IPS DF 6.9 (cell line): ENCODE measurements at regions not wholly inside any gene's neighbourhood (a gene's known extent, or its start where the extent isn't known, plus 50 kb on each side); places are given as distances from the start of the nearest gene placed in this dataset.
"Not testable (repeated sequence)": the region's sequence is repeated elsewhere in the genome, so short reads cannot be mapped to it uniquely, and the experiment has no call there.

Experiments
- DNase-seq: peaks from one replicate; pipeline ENCODE4 v3.0.0-alpha.2; 2013; ENCODE audit warnings: low read depth, low spot score
- H3K27ac ChIP-seq: one replicate; pipeline ENCODE4 v1.5.1; 2013; ENCODE audit warnings: low read length, control low read depth
- H3K27me3 ChIP-seq: 2 replicates; pipeline ENCODE4 v1.6.1; 2013; ENCODE audit warnings: mild to moderate bottlenecking, low read length; ENCODE audit not compliant: control insufficient read depth, insufficient read depth
- H3K36me3 ChIP-seq: 2 replicates; pipeline ENCODE4 v1.6.1; 2013; ENCODE audit warnings: low read length; ENCODE audit not compliant: control insufficient read depth, insufficient read depth
- H3K4me1 ChIP-seq: 2 replicates; pipeline ENCODE4 v1.6.1; 2013; ENCODE audit warnings: low read length; ENCODE audit not compliant: control insufficient read depth, insufficient read depth
- H3K4me3 ChIP-seq: 2 replicates; pipeline ENCODE4 v1.5.1; 2013; ENCODE audit warnings: mild to moderate bottlenecking, low read length
- H3K9me3 ChIP-seq: 2 replicates; pipeline ENCODE4 v1.6.1; 2013; ENCODE audit warnings: low read length, inconsistent platforms; ENCODE audit not compliant: control insufficient read depth, insufficient read depth
- WGBS: extraction: QIAGEN DNeasy Blood & Tissue Kit; methylation state at CpG from one replicate; pipeline ENCODE4 v1.1.7; 2013; ENCODE audit warnings: mixed read lengths, missing lambda C conversion rate; ENCODE audit not compliant: insufficient read length, insufficient coverage; 5-methylcytosine and 5-hydroxymethylcytosine counted together

DNA sequence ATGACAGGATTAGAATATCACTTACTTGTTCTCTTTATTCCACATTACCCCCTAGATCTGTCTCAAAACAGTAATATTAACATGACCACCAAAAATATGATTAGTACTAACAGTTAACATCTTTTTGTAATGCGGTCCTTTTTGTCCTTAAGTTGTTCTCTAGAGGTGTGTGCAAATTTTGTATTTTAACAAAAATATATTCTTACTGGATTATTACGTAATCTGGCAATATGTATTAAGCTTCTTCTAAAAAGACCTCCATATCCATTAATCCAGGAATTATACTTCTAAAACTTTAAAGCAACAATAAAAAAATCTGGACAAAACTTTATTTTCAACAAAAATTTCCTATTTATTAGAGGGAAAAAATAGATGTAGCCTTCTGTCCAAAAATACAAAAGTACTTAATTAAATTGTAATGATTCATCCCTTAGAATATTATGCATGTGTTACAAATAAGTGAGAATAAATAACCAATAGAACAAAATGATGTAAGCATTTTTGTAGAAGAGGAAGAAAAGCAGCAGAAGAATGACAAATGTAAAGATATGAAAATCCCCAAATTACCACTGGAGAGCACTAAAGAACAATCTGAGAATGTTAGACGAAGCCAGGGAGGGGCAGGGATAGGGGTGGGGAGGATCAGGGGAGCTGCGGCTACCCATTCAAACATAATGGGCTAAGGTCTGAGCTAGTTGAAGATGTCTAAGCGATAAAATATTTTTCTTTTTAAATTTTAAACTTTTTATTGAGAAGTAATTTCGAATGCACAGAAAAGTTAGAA lies 945.6 kb downstream of the MCTP2 start:
- H3K36me3 ChIP-seq, result no peaks in the 10 kb centered on the region
- no peaks in the 10 kb centered on the region for H3K4me1 ChIP-seq
- H3K27ac ChIP-seq, result no peak overlapping the region
- no peaks in the 10 kb centered on the region for H3K27me3 ChIP-seq
- H3K9me3 ChIP-seq, result no peaks in the 10 kb centered on the region
- DNase-seq, result no peak
- no peak overlapping the region for H3K4me3 ChIP-seq
- WGBS, result no CpG with 5 or more reads among the region's 6 CpGs

DNA sequence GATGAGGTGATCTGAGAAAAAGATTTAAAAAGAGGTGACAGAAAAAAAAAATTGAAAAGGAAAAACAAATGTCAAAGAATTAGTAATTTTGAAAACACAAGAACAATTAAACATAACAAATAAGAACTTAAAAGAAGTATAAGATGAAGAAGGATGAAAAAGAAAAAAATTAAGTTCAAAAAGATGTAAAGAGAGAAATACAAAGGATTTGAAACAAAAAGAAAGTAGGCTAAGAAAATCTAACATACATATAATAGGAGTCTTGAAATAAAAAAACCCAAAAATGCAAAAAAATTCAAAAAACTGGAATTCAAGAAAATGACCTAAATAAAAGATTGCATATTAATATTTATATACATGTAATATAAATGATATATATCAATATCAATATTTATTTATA lies 949.2 kb downstream of the MCTP2 start:
- no peak overlapping the region for H3K4me3 ChIP-seq
- H3K36me3 ChIP-seq, result no peaks in the 10 kb centered on the region
- no peaks in the 10 kb centered on the region for H3K27me3 ChIP-seq
- H3K27ac ChIP-seq, result no peak overlapping the region
- H3K4me1 ChIP-seq, result no peaks in the 10 kb centered on the region
- H3K9me3 ChIP-seq, result no peaks in the 10 kb centered on the region
- DNase-seq, result no peak

DNA sequence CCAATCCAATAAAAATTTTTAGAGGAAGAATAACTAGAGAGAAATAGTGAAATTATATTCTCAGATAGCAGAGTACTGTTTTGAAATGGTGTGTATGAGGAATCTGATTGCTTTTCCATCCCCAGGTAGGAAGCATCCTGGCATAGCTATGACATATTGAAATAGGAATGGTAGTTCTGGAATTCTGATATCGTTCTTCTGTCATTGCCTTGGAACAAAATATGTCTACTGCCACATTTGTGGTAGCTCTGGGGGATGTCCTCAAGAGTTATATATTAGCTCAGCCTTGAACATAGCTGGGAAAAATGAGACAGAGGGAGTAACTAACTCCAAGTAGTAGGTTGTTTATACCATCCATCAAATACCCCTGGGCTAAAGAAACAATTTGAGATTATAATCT lies 950.7 kb downstream of the MCTP2 start:
- Histone ChIP-seq H3K4me3 (no peak overlapping the region), H3K27me3 (no peaks in the 10 kb centered on the region), H3K4me1 (no peaks in the 10 kb centered on the region), H3K27ac (no peak overlapping the region), H3K9me3 (no peaks in the 10 kb centered on the region), H3K36me3 (no peaks in the 10 kb centered on the region)
- WGBS, result no CpG with 5 or more reads among the region's 1 CpG
- DNase-seq, result no peak

DNA sequence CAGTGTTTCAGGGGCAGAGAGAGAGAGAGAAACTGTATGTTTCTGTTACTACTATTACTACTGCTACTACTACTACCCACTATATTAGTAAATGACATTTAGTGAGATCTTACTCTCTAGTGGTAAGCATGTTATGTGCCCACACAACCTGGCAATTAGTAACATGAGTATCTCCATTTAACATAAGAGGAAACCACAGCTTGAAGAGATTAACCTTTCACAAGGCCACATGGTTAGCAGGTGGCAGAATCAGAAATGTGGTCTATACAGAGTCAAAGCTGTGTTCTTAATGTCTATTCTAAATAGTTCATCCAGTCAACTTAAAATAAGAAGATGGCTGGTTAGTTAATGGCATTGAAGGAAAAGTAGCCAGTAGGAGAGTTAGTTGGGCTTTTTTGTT lies 961.6 kb downstream of the MCTP2 start:
- Histone ChIP-seq H3K27me3 (no peaks in the 10 kb centered on the region), H3K27ac (no peak overlapping the region), H3K4me1 (no peaks in the 10 kb centered on the region), H3K36me3 (no peaks in the 10 kb centered on the region), H3K9me3 (no peaks in the 10 kb centered on the region), H3K4me3 (no peak overlapping the region)
- DNase-seq, result no peak

DNA sequence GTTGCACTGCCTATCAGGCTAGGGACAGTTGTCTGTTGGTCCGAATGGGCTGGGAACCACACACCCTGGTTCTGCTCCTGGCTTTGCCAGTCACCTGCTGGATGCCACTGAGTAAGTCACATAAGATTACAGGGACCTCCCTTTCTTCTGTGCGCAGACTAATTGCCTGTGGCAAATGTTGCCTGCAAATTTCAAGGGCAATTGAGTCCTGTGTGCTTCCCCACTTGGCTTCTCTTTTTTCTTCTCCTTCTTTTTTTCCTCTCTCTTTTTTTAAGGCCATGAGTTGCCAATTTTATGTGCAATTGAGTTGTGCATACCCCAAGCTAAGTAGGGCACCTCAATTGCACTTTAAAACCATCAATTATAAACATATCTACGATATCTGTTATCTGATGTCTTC lies 963.4 kb downstream of the MCTP2 start:
- no peaks in the 10 kb centered on the region for H3K9me3 ChIP-seq
- no peaks in the 10 kb centered on the region for H3K27me3 ChIP-seq
- no peak overlapping the region for H3K27ac ChIP-seq
- no peak for DNase-seq
- no peak overlapping the region for H3K4me3 ChIP-seq
- no peaks in the 10 kb centered on the region for H3K4me1 ChIP-seq
- no CpG with 5 or more reads among the region's 3 CpGs for WGBS
- no peaks in the 10 kb centered on the region for H3K36me3 ChIP-seq

DNA sequence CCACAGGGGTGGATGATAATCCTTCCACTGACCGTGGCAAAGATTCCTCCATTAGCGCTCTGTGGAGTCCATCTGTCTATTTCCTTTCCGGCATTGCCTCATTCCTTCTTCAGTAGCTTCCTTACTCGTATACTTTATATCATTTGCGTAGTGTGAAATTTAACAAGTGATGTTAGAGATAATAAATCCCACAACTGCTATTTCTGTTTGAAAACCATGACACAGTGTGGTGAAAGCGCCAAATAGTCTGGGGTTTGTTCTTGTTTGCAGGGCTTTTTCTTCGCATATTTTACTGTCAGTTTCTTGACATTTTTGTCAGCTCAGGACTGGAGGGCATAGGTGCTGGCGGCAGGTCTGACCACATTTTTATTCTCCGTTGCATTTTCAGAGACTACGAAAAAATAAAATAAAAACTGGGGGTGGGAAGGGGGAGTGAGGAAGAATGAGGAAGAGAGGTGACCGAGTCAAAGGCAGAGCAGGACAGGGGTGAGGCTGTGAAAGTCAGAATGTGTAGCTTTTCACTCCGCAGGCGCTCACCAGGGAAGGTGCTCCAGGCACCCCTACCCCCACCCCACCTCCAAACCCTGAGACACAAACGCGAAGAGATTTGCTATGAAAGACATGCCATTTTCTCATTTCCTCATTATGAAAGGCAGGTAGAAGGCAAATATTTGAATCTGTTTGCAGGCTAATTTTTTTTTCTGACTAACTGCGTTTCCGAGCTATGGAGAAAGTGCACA lies 965.0 kb downstream of the MCTP2 start:
- no CpG with 5 or more reads among the region's 17 CpGs for WGBS
- Histone ChIP-seq H3K36me3 (no peaks in the 10 kb centered on the region), H3K4me3 (no peak overlapping the region), H3K27me3 (no peaks in the 10 kb centered on the region), H3K27ac (no peak overlapping the region), H3K9me3 (no peaks in the 10 kb centered on the region), H3K4me1 (no peaks in the 10 kb centered on the region)
- DNase-seq, result no peak

DNA sequence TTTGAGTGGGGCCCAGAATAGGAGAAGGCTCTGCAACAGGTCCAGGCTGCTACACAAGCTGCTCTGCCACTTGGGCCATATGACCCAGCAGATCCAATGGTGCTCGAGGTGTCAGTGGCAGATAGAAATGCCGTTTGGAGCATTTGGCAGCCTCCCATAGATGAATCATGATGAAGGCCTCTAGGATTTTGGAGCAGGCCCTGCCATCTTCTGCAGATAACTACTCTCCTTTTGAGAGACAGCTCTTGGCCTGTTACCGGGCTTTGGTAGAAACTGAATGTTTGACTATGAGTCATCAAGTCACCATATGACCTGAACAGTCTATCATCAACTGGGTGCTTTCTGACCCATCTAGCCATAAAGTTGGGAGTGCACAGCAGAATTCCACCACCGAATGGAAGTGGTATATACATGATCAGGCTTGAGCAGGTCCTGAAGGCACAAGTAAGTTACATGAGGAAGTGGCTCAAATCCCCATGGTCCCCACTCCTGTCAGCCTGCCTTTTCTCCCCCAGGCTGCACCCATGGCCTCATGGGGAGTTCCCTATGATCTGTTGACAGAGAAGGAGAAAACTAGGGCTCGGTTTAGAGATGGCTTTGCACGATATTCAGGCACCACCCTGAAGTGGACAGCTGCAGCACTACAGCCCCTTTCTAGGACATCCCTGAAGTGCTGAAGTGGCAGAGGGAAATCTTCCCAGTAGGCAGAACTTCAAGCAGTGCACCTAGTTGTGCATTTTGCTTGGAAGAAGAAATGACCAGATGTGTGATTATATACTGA lies 971.4 kb downstream of the MCTP2 start:
- Histone ChIP-seq H3K4me3 (no peak overlapping the region), H3K27me3 (no peaks in the 10 kb centered on the region), H3K9me3 (no peaks in the 10 kb centered on the region; the same call in 1 of the 2 replicates), H3K36me3 (no peaks in the 10 kb centered on the region), H3K4me1 (no peaks in the 10 kb centered on the region), H3K27ac (no peak overlapping the region)
- DNase-seq, result no peak
- no CpG with 5 or more reads among the region's 6 CpGs for WGBS

DNA sequence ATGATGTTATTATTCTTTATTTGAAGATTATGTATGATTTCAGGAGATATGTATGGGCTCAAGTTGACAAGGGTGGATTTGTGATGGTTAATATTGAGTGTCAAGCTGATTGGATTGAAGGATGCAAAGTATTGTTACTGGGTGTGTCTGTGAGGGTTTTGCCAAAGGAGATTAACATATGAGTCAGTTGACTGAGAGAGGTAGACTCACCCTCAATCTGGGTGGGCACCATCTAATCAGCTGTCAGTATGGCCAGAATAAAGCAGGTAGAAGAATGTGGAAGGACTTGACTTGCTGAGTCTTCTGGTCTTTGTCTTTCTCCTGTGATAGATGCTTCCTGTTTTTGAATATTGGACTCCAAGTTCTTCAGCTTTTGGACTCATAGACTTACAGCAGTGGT lies 973.7 kb downstream of the MCTP2 start:
- no peaks in the 10 kb centered on the region for H3K4me1 ChIP-seq
- DNase-seq, result no peak
- H3K36me3 ChIP-seq, result no peaks in the 10 kb centered on the region
- H3K27me3 ChIP-seq, result no peaks in the 10 kb centered on the region
- no peak overlapping the region for H3K4me3 ChIP-seq
- no peaks in the 10 kb centered on the region; the same call in 1 of the 2 replicates for H3K9me3 ChIP-seq
- no peak overlapping the region for H3K27ac ChIP-seq

DNA sequence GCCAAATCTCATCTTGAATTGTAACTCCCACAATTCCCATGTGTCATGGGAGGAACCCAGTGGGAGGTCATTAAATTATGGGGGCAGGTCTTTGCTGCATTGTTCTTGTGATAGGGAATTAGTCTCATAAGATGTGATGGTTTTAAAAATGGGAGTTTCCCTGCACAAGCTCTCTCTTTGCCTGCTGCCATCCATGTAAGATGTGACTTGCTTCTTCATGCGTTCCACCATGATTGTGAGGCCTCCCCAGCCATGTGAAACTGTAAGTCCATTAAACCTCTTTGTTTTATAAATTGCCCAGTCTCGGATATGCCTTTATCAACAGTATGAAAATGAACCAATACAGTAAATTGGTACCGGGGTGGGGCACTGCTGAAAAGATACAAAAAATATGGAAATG lies 974.5 kb downstream of the MCTP2 start:
- not testable (repeated sequence) for H3K36me3 ChIP-seq, H3K27ac ChIP-seq, H3K9me3 ChIP-seq, H3K4me1 ChIP-seq, H3K4me3 ChIP-seq, DNase-seq, H3K27me3 ChIP-seq
- WGBS, result no CpG with 5 or more reads among the region's 3 CpGs

DNA sequence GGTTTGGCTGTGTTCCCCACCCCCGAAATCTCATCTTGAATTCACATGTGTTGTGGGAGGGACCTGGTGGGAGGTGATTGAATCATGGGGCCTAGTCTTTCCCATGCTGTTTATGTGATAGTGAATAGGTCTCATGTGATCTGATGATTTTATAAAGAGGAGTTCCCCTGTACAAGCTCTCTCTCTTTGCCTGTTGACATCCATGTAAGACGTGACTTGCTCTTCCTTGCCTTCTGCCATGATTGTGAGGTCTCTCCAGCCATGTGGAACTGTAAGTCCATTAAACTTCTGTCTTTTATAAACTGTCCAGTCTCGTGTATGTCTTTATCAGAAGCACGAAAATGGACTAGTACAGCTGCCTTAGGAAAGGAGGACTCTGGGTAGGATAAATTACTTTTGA lies 976.7 kb downstream of the MCTP2 start:
- Histone ChIP-seq H3K4me3 (no peak overlapping the region), H3K4me1 (no peaks in the 10 kb centered on the region), H3K9me3 (no peaks in the 10 kb centered on the region; the same call in 1 of the 2 replicates), H3K36me3 (no peaks in the 10 kb centered on the region), H3K27ac (no peak overlapping the region), H3K27me3 (no peaks in the 10 kb centered on the region)
- no peak for DNase-seq
- WGBS, result no CpG with 5 or more reads among the region's 4 CpGs
